PC-9 (cell line): ENCODE measurements at regions not wholly inside any gene's neighbourhood (a gene's known extent, or its start where the extent isn't known, plus 50 kb on each side); places are given as distances from the start of the nearest gene placed in this dataset.

ENCODE experiments used
- BruUV-seq: library from RNA; stranded (reverse); fragments of 400-500 nt; replicated peaks from 2 replicates; lab custom pipeline; 2021; lab: Mats Ljungman, UMichigan
- CTCF ChIA-PET: fragments of 300-600 bp; sonication (Branson Sonifier 250); formaldehyde crosslinking; loops from one replicate; lab custom pipeline; 2022; ENCODE audit warnings: antibody characterized with exemption; lab: Charles Lee
- POLR2A ChIA-PET: fragments of 300-600 bp; sonication (Branson Sonifier 250); formaldehyde crosslinking; loops from one replicate; lab custom pipeline; 2022; ENCODE audit warnings: antibody characterized with exemption; ENCODE audit not compliant: unreplicated experiment; lab: Charles Lee
- DNase-seq, 2 experiments: peaks; one replicate each; pipeline versions ENCODE4 v3.0.0 to v3.0.0-alpha.2; 2015 to 2022; ENCODE audit warnings: mixed read lengths in 1 of 2
- H2AFZ ChIP-seq: fragments of 200-600 bp; sonication (generic); 2 replicates; pipeline ENCODE4 v1.8.1; 2017; ENCODE audit warnings: antibody characterized with exemption
- H3F3A ChIP-seq: fragments of 200-600 bp; sonication (generic); 2 replicates; pipeline ENCODE4 v1.8.1; 2017; ENCODE audit warnings: antibody characterized with exemption, mild to moderate bottlenecking, low read depth; ENCODE audit not compliant: insufficient read depth
- H3K27ac ChIP-seq: fragments of 200-600 bp; sonication (generic); 2 replicates; pipeline ENCODE4 v1.6.1; 2016; ENCODE audit warnings: mixed run types
- H3K27me3 ChIP-seq: fragments of 200-600 bp; sonication (generic); 2 replicates; pipeline ENCODE4 v1.6.1; 2016; ENCODE audit warnings: low read depth, mixed run types; ENCODE audit not compliant: insufficient read depth
- H3K36me3 ChIP-seq: fragments of 200-600 bp; sonication (generic); 2 replicates; pipeline ENCODE4 v1.6.1; 2016; ENCODE audit warnings: low read depth, mixed run types
- H3K4me1 ChIP-seq: fragments of 200-600 bp; sonication (generic); replicated peaks from 2 replicates; pipeline ENCODE4 v1.6.1; 2016; ENCODE audit warnings: mixed run types; ENCODE audit not compliant: insufficient read depth
- H3K4me2 ChIP-seq: fragments of 200-600 bp; sonication (generic); 2 replicates; pipeline ENCODE4 v1.6.1; 2017; ENCODE audit warnings: mixed run types
- H3K4me3 ChIP-seq: fragments of 200-600 bp; sonication (generic); 2 replicates; pipeline ENCODE4 v1.6.1; 2016; ENCODE audit warnings: mixed run types
- H3K79me2 ChIP-seq: fragments of 200-600 bp; sonication (generic); 2 replicates; pipeline ENCODE4 v1.6.1; 2017; ENCODE audit warnings: low read depth, mixed run types
- H3K9me2 ChIP-seq: fragments of 200-600 bp; sonication (generic); 2 replicates; pipeline ENCODE4 v1.8.1; 2017; ENCODE audit warnings: mild to moderate bottlenecking; ENCODE audit not compliant: insufficient read depth
- H3K9me3 ChIP-seq: fragments of 200-600 bp; sonication (generic); 2 replicates; pipeline ENCODE4 v1.8.1; 2016; ENCODE audit warnings: low read depth; ENCODE audit not compliant: insufficient read depth
- H4K20me1 ChIP-seq: fragments of 200-600 bp; sonication (generic); 2 replicates; pipeline ENCODE4 v1.8.1; 2017; ENCODE audit not compliant: insufficient read depth
- EZH2 ChIP-seq: fragments of 200-600 bp; sonication (generic); IDR thresholded peaks from 2 replicates; pipeline ENCODE4 v1.8.0; 2017; ENCODE audit warnings: antibody characterized with exemption, low read depth
- intact Hi-C: fragments of 100-400 bp; cut with micrococcal nuclease; formaldehyde crosslinking; loops from one replicate; pipeline ENCODE4 v1.10.0; 2022; ENCODE audit not compliant: unreplicated experiment
- TF ChIP-seq, protein P1 (sequence below): fragments of 200-600 bp; sonication (generic); conservative IDR thresholded peaks from 2 replicates; pipeline ENCODE4 v1.6.1; 2017; ENCODE audit warnings: mixed run types, antibody characterized with exemption, mild to moderate bottlenecking, moderate library complexity

DNA sequence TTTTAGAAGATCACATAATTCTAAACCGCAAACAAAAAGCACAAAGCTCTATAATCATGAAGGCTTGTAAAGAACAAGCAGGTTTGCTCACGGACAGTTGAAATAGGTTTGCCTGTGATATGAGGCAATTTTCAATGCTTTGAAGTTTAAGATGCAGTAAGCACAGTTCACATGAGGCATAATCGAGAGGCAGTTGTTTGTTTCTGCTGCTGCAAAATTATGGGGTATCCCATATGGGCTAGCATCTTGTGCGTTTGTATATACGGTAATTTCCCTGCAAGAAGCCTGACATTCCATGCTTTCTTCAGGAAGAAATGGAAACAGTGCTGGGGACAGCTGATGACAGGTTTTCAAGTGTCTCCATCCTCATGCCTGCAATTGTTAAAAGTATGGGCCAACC, 94.6 kb upstream of the MC3R start:
- POLR2A ChIA-PET = no interaction called here

DNA sequence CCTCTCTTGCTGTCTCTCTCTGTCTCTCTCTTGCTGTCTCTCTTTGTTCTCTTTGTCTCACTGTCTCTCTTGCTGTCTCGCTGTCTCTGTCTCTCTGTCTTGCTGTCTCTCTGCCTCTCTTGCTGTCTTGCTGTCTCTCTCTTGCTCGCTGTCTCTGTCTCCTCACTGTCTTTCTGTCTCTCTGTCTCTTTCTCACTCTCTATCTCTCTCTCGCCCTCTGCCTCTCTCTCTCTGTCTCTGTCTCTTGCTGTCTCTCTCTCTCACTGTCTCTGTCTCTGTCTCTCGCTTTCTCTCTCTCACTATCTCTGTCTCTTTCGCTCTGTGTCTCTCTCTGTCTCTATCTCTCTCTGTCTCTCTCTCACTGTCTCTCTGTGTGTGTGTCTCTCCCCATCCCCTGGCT, 92.9 kb upstream of the MC3R start:
- intact Hi-C loops = no loop called here
- H3K27me3 ChIP-seq = peaks cover 70% of the 10 kb centered on the region
- H3K4me3 ChIP-seq = no peak overlapping the region
- no peaks in the 10 kb centered on the region for H3K4me1 ChIP-seq
- CTCF ChIA-PET = no interaction called here
- no peaks in the 10 kb centered on the region for H4K20me1 ChIP-seq
- TF ChIP-seq EZH2 = no peak
- TF ChIP-seq, protein P1, sequence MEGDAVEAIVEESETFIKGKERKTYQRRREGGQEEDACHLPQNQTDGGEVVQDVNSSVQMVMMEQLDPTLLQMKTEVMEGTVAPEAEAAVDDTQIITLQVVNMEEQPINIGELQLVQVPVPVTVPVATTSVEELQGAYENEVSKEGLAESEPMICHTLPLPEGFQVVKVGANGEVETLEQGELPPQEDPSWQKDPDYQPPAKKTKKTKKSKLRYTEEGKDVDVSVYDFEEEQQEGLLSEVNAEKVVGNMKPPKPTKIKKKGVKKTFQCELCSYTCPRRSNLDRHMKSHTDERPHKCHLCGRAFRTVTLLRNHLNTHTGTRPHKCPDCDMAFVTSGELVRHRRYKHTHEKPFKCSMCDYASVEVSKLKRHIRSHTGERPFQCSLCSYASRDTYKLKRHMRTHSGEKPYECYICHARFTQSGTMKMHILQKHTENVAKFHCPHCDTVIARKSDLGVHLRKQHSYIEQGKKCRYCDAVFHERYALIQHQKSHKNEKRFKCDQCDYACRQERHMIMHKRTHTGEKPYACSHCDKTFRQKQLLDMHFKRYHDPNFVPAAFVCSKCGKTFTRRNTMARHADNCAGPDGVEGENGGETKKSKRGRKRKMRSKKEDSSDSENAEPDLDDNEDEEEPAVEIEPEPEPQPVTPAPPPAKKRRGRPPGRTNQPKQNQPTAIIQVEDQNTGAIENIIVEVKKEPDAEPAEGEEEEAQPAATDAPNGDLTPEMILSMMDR = no peak
- no peak overlapping the region for H3K4me2 ChIP-seq
- no peaks in the 10 kb centered on the region for H3K36me3 ChIP-seq
- no peak overlapping the region for H2AFZ ChIP-seq
- H3K79me2 ChIP-seq = no peaks in the 10 kb centered on the region
- no peak overlapping the region for H3K27ac ChIP-seq
- DNase-seq = no peak
- H3F3A ChIP-seq = no peaks in the 10 kb centered on the region
- BruUV-seq = no TSS peak
- H3K9me3 ChIP-seq = no peaks in the 10 kb centered on the region
- H3K9me2 ChIP-seq = no peaks in the 10 kb centered on the region
- POLR2A ChIA-PET = no interaction called here

More for the DNA sequence above, 94.6 kb upstream of the MC3R start:
- CTCF ChIA-PET = no interaction called here
- no peak for TF ChIP-seq EZH2
- TF ChIP-seq, protein P1 = no peak
- Histone ChIP-seq H2AFZ (no peak overlapping the region), H3K4me1 (no peaks in the 10 kb centered on the region), H3K4me3 (no peak overlapping the region), H3K27ac (no peak overlapping the region), H3K9me3 (no peaks in the 10 kb centered on the region), H4K20me1 (no peaks in the 10 kb centered on the region), H3K27me3 (peaks cover 56% of the 10 kb centered on the region), H3K4me2 (no peak overlapping the region), H3F3A (no peaks in the 10 kb centered on the region), H3K36me3 (no peaks in the 10 kb centered on the region), H3K9me2 (no peaks in the 10 kb centered on the region), H3K79me2 (no peaks in the 10 kb centered on the region)
- BruUV-seq = no TSS peak
- intact Hi-C loops = no loop called here
- DNase-seq = no peak

DNA sequence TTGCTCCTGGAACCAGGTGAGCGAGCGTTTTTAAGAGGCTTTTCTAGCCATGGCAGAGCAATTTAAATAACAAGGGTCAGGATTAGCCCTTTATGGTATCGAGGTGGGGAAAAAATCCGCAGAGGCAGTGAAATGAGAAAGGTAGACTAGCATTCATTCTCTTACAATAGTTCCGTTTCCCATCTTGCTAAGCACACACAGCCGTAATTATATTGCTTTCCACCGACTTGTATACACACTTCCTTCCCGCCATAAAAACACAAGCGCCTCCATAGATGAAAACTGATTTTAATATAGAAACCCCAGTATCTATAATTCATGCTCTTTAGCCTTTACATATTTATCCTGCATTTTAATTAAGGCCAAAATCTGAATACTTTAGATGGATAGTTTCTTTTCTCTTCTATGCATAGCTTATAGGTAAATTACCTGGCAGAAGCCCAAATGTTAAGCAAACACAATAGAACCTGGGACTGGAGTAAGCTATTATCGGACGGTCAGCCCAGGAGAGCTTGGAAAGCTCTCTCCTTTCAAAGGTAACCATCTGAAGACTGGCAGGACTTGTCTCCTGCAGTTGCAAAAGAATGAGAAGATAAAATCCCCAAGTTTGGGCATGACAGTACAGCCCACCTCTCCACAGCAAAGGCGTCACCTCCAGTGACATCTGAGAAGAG, 90.9 kb upstream of the MC3R start:
- Histone ChIP-seq H3K9me2 (no peaks in the 10 kb centered on the region), H3F3A (no peaks in the 10 kb centered on the region), H3K36me3 (no peaks in the 10 kb centered on the region), H4K20me1 (no peaks in the 10 kb centered on the region), H3K27me3 (peaks cover 73% of the 10 kb centered on the region), H3K4me2 (no peak overlapping the region), H3K27ac (no peak overlapping the region), H3K79me2 (no peaks in the 10 kb centered on the region), H2AFZ (no peak overlapping the region), H3K4me1 (no peaks in the 10 kb centered on the region), H3K9me3 (no peaks in the 10 kb centered on the region), H3K4me3 (no peak overlapping the region)
- intact Hi-C loops = no loop called here
- CTCF ChIA-PET = no interaction called here
- TF ChIP-seq, protein P1 = no peak
- TF ChIP-seq EZH2 = no peak
- POLR2A ChIA-PET = no interaction called here
- no peak for DNase-seq
- BruUV-seq = no TSS peak
